Left ventricle myocardium inferior (tissue), 1 donor: ENCODE measurements at regions not wholly inside any gene's neighbourhood (a gene's known extent, or its start where the extent isn't known, plus 50 kb on each side); places are given as distances from the start of the nearest gene placed in this dataset.

Experiments used
- DNase-seq: peaks from one replicate; pipeline ENCODE4 v3.0.0-alpha.2; 2020
- H3K27ac ChIP-seq: fragments of 200-600 bp; replicated peaks from 2 replicates; pipeline ENCODE4 v1.8.0; 2021
- H3K27me3 ChIP-seq: fragments of 200-600 bp; 2 replicates; pipeline ENCODE4 v1.8.0; 2021; ENCODE audit warnings: low read depth
- H3K36me3 ChIP-seq: fragments of 200-600 bp; 2 replicates; pipeline ENCODE4 v1.8.0; 2021
- H3K4me1 ChIP-seq: fragments of 200-600 bp; 2 replicates; pipeline ENCODE4 v1.8.0; 2021
- H3K4me3 ChIP-seq: fragments of 200-600 bp; 2 replicates; pipeline ENCODE4 v1.8.0; 2021; ENCODE audit warnings: mild to moderate bottlenecking, moderate library complexity
- H3K9me3 ChIP-seq: fragments of 200-600 bp; replicated peaks from 2 replicates; pipeline ENCODE4 v1.8.0; 2021
- intact Hi-C: fragments of 100-400 bp; cut with micrococcal nuclease; formaldehyde crosslinking; loops from one replicate; pipeline ENCODE4 v1.11.0; 2022
- TF ChIP-seq, protein P1 (sequence below): fragments of 200-600 bp; IDR thresholded peaks from 2 replicates; pipeline ENCODE4 v1.8.0; 2021; ENCODE audit warnings: antibody characterized with exemption, mild to moderate bottlenecking, borderline replicate concordance
- donor health status: DM: no; HTN: yes; CAD: no; lungs with severe emphysema.

DNA sequence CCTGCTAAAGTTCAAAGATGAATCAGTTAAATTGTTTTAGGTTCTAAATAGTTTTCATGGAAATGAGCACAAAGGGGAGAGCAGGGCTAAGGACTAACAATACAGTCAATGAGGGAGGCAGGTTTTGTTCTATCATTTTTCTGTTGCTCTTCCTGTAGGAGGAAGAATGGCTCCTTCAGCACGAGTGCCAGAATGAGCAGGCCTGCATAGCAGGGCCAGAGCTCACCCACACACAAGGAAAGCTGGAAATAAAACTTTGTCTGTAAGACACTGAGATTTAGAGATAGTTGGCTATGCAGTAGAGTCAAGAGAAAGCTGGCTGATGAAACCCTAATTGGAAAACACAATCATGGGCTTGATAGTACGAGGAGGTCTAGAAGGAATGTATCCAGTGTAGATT is 313.3 kb downstream of the MBD2 start:
- H3K27me3 ChIP-seq = no peaks in the 10 kb centered on the region
- H3K4me1 ChIP-seq = peaks cover 24% of the 10 kb centered on the region
- no peak for DNase-seq
- intact Hi-C loops = no loop called here
- TF ChIP-seq, protein P1, sequence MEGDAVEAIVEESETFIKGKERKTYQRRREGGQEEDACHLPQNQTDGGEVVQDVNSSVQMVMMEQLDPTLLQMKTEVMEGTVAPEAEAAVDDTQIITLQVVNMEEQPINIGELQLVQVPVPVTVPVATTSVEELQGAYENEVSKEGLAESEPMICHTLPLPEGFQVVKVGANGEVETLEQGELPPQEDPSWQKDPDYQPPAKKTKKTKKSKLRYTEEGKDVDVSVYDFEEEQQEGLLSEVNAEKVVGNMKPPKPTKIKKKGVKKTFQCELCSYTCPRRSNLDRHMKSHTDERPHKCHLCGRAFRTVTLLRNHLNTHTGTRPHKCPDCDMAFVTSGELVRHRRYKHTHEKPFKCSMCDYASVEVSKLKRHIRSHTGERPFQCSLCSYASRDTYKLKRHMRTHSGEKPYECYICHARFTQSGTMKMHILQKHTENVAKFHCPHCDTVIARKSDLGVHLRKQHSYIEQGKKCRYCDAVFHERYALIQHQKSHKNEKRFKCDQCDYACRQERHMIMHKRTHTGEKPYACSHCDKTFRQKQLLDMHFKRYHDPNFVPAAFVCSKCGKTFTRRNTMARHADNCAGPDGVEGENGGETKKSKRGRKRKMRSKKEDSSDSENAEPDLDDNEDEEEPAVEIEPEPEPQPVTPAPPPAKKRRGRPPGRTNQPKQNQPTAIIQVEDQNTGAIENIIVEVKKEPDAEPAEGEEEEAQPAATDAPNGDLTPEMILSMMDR = no peak
- peaks cover 17% of the 10 kb centered on the region for H3K9me3 ChIP-seq
- H3K27ac ChIP-seq = no peak overlapping the region
- H3K36me3 ChIP-seq = no peaks in the 10 kb centered on the region
- no peak overlapping the region for H3K4me3 ChIP-seq

DNA sequence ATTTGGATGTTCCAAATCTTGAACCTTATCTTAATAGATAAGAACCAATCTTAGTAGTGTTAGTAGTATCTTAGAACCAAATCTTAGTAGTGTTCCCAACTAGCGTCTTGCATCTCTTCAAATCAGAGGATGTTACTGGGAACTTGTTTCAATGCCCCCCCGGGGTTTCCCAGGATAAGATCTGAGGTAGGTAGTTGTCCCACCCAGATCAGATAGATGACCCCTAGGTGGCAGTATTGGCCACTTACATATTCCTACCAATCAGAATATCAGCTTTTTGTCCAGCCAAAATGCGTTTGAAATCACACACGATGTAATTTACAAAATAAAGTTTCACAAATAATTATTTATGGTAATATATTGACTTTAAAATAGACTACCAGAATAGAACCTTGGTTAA is 314.8 kb downstream of the MBD2 start:
- H3K9me3 ChIP-seq = peaks cover 8% of the 10 kb centered on the region
- peaks cover 26% of the 10 kb centered on the region for H3K4me1 ChIP-seq
- intact Hi-C loops = no loop called here
- no peaks in the 10 kb centered on the region for H3K27me3 ChIP-seq
- TF ChIP-seq, protein P1 = peak; percentile 50
- no peak for DNase-seq
- H3K27ac ChIP-seq = no peak overlapping the region
- H3K4me3 ChIP-seq = no peak overlapping the region
- no peaks in the 10 kb centered on the region for H3K36me3 ChIP-seq

DNA sequence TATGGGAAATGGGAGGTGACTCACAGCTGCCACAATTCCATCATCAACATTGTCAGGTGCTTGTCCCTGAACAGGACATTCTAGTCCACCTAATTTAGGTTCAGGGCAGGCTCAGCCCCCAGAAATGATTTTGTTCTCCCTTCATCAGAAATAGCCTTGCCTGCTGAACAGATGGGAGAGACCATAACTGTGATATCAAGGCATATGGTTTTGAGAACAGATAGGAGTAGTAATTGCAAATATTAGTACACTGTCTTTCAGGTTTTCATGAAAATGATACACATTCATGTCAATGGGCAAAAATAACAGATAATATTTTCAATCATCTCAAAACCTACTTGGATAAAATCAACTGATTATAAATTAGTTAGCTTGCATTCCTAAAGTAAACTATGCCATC is 316.5 kb downstream of the MBD2 start:
- no peak overlapping the region for H3K4me3 ChIP-seq
- H3K9me3 ChIP-seq = peaks cover 8% of the 10 kb centered on the region
- H3K36me3 ChIP-seq = no peaks in the 10 kb centered on the region
- no peak for DNase-seq
- TF ChIP-seq, protein P1 = no peak
- H3K27me3 ChIP-seq = no peaks in the 10 kb centered on the region
- intact Hi-C loops = no loop called here
- H3K27ac ChIP-seq = no peak overlapping the region
- H3K4me1 ChIP-seq = peaks cover 26% of the 10 kb centered on the region

DNA sequence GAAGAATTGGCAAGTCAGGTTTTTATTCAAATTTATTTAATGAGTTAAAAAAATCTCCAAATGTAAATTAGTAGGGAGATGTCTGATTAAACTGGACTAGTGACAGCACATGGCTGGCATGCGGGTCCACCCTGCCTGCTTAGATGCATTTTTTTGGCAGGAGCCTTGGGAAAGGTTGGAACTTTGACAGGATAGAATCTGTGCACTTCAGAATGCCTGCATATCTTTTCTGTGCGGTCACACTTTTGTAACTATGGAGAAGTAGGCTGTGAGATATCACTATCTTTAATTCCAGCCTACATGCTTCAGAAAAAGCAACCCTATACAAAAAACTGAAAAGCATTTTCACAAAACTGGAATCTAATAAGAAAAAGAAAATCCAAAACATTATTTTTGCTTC is 317.8 kb downstream of the MBD2 start:
- DNase-seq = peak; percentile 23
- intact Hi-C loops = no loop called here
- peak overlapping the region; percentile 24 for H3K27ac ChIP-seq

DNA sequence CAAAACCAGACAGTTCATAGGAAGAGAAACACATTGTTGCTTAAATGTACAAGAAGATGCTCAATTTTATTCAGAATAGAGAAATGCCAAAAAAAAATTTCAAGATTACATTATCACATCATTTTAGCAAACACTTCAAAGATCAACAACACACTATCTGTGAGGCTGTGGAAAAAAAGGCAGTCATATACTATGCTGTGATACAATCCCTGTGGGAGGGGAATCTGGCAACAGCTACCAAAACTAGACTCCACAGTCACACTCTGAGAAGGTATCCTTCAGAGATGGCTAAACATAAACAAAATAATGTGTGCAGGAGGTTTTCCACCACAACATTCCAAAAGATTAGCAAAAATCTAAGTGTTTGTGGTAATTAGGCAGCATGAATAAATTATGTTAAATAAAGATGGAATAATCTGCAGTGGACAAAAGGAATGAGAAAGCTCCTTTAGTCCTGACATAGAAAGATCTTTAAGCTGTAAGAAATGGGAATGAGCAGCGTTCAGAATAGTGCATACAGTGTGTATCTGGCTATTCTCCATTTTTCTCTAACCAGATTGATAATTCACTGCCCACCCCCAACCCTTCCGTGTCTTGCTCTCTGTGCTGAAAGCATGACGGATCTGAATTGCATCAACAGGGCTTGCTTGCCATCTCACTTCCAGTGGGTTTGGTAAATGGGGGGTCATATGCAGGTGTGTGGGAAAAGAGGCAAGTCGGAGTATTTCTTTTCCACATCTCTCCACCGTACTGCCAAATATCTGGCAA is 329.6 kb downstream of the MBD2 start:
- no peak for DNase-seq
- no peaks in the 10 kb centered on the region for H3K9me3 ChIP-seq
- intact Hi-C loops = no loop called here
- H3K4me3 ChIP-seq = no peak overlapping the region
- no peaks in the 10 kb centered on the region for H3K27me3 ChIP-seq
- no peaks in the 10 kb centered on the region for H3K4me1 ChIP-seq
- no peak overlapping the region for H3K27ac ChIP-seq
- TF ChIP-seq, protein P1 = no peak
- H3K36me3 ChIP-seq = no peaks in the 10 kb centered on the region

More for the DNA sequence above, 317.8 kb downstream of the MBD2 start:
- H3K4me1 ChIP-seq = peaks cover 26% of the 10 kb centered on the region
- H3K4me3 ChIP-seq = no peak overlapping the region
- H3K27me3 ChIP-seq = no peaks in the 10 kb centered on the region
- TF ChIP-seq, protein P1 = no peak
- H3K9me3 ChIP-seq = peaks cover 8% of the 10 kb centered on the region
- no peaks in the 10 kb centered on the region for H3K36me3 ChIP-seq
